GM12878 (cell line): ENCODE measurements at regions not wholly inside any gene's neighbourhood (a gene's known extent, or its start where the extent isn't known, plus 50 kb on each side); places are given as distances from the start of the nearest gene placed in this dataset.

Experiments used
- ATAC-seq: fragments of 200-7000 bp; cut with Tn5 transposase; 3 replicates; pipeline ENCODE4 v1.9.1; 2020; ENCODE audit warnings: mild to moderate bottlenecking, moderate library complexity
- BruUV-seq: library from RNA; stranded (reverse); fragments of 400-500 nt; replicated peaks from 2 replicates; lab custom pipeline; 2021; lab: Mats Ljungman, UMichigan
- CTCF ChIA-PET: fragments of 300-600 bp; sonication (Branson Sonifier 250); formaldehyde crosslinking; extraction: SDS; loops from one replicate; lab custom pipeline; 2021; ENCODE audit warnings: inconsistent platforms; lab: Yijun Ruan, JAX
- POLR2A ChIA-PET: fragments of 350-600 bp; formaldehyde crosslinking; extraction: SDS; loops from one replicate; lab custom pipeline; 2021; ENCODE audit warnings: inconsistent platforms; lab: Charles Lee
- RAD21 ChIA-PET: fragments of 300-600 bp; sonication (Branson Sonifier 250); formaldehyde crosslinking; loops from one replicate; lab custom pipeline; 2023; ENCODE audit warnings: antibody characterized with exemption; ENCODE audit not compliant: unreplicated experiment; lab: Charles Lee
- SMC1A ChIA-PET: fragments of 300-600 bp; sonication (Branson Sonifier 250); formaldehyde crosslinking; loops from one replicate; lab custom pipeline; 2023; ENCODE audit not compliant: unreplicated experiment, uncharacterized antibody; lab: Charles Lee
- DNase-seq: peaks from one replicate; pipeline ENCODE4 v3.0.0-alpha.2; 2011; ENCODE audit warnings: low read depth, low spot score
- FAIRE-seq: peaks from 3 replicates; lab custom pipeline; 2011; peaks lifted over from hg19 to GRCh38; lab: Jason Lieb, UNC
- H2AFZ ChIP-seq: 2 replicates; pipeline ENCODE4 v1.6.0; 2011; ENCODE audit warnings: low read depth, low read length, control low read depth; ENCODE audit not compliant: control insufficient read depth
- H3K27ac ChIP-seq: 2 replicates; pipeline ENCODE4 v1.5.1; 2011; ENCODE audit warnings: control low read depth; ENCODE audit not compliant: control insufficient read depth, insufficient read depth
- H3K27me3 ChIP-seq, 2 experiments: replicated peaks in 1 of 2; 2 replicates each; pipeline versions ENCODE4 v1.6.0 to v1.6.1; 2011; ENCODE audit warnings: low read length in 1 of 2; ENCODE audit not compliant: control insufficient read depth in 2 of 2, insufficient read depth in 2 of 2
- H3K36me3 ChIP-seq, 2 experiments: 2 replicates each; pipeline ENCODE4 v1.5.1; 2011; ENCODE audit warnings: low read length in 1 of 2; ENCODE audit not compliant: control insufficient read depth in 2 of 2, insufficient read depth in 2 of 2
- H3K4me1 ChIP-seq: 2 replicates; pipeline ENCODE4 v1.6.1; 2011; ENCODE audit warnings: mild to moderate bottlenecking, low read length, moderate library complexity, mixed read lengths; ENCODE audit not compliant: control insufficient read depth, insufficient read depth
- H3K4me2 ChIP-seq: 2 replicates; pipeline ENCODE4 v1.6.0; 2011; ENCODE audit warnings: control low read depth; ENCODE audit not compliant: control insufficient read depth, insufficient read depth
- H3K4me3 ChIP-seq: fragments of 200-600 bp; sonication (generic); 2 replicates; pipeline ENCODE4 v1.5.1; 2016
- H3K79me2 ChIP-seq: 2 replicates; pipeline ENCODE4 v1.6.0; 2011; ENCODE audit warnings: low read length; ENCODE audit not compliant: control insufficient read depth, insufficient read depth
- H3K9ac ChIP-seq: 2 replicates; pipeline ENCODE4 v1.8.0; 2011; ENCODE audit warnings: low read length, control low read depth, mixed read lengths; ENCODE audit not compliant: control insufficient read depth, insufficient read depth
- H3K9me3 ChIP-seq: replicated peaks from 3 replicates; pipeline ENCODE4 v1.5.1; 2011; ENCODE audit warnings: mild to moderate bottlenecking, low read length; ENCODE audit not compliant: control insufficient read depth, insufficient read depth
- H4K20me1 ChIP-seq: 2 replicates; pipeline ENCODE4 v1.6.0; 2011; ENCODE audit not compliant: control insufficient read depth, insufficient read depth
- ASH2L ChIP-seq: fragments of 300-600, 200-600 bp; sonication (generic); IDR thresholded peaks from 2 replicates; pipeline ENCODE4 v1.6.1; 2017; ENCODE audit warnings: low read depth, mild to moderate bottlenecking, borderline replicate concordance
- ATF2 ChIP-seq: IDR thresholded peaks from 2 replicates; pipeline ENCODE4 v1.6.1; 2012; ENCODE audit warnings: low read length, inconsistent platforms
- FOS ChIP-seq: IDR thresholded peaks from 3 replicates; pipeline ENCODE4 v1.6.1; 2011; ENCODE audit warnings: borderline replicate concordance; ENCODE audit not compliant: insufficient read length; ENCODE audit errors: extremely low read depth
- GATAD2B ChIP-seq: fragments of 450-650 bp; conservative IDR thresholded peaks from 2 replicates; pipeline ENCODE4 v1.6.1; 2017; ENCODE audit warnings: low read depth, mild to moderate bottlenecking, moderate library complexity
- IRF5 ChIP-seq: fragments of 450-650 bp; IDR thresholded peaks from 2 replicates; pipeline ENCODE4 v1.6.1; 2017; ENCODE audit warnings: borderline replicate concordance
- POLR2AphosphoS2 ChIP-seq: IDR thresholded peaks from 2 replicates; pipeline ENCODE4 v1.6.1; 2011; ENCODE audit warnings: low read depth, mild to moderate bottlenecking, low read length, improper control_type of control experiment, moderate library complexity
- TAF1 ChIP-seq: IDR thresholded peaks from 2 replicates; pipeline ENCODE4 v1.6.1; 2011; ENCODE audit warnings: mild to moderate bottlenecking, low read depth, low read length, borderline replicate concordance
- ZBTB4 ChIP-seq: fragments of 450-650 bp; formaldehyde crosslinking; IDR thresholded peaks from 2 replicates; pipeline ENCODE4 v1.4.0; 2022; ENCODE audit warnings: mild to moderate bottlenecking, moderate library complexity
- ZBTB40 ChIP-seq: fragments of 450-650 bp; IDR thresholded peaks from 2 replicates; pipeline ENCODE4 v1.6.1; 2016; ENCODE audit warnings: mild to moderate bottlenecking, moderate library complexity, borderline replicate concordance
- WGBS: methylation state at CpG from one replicate; pipeline ENCODE4 v1.1.6; 2016; ENCODE audit warnings: low lambda C conversion rate; ENCODE audit not compliant: insufficient replicate concordance, insufficient coverage; ENCODE audit errors: missing lambda C conversion rate; 5-methylcytosine and 5-hydroxymethylcytosine counted together
- in situ Hi-C: fragments of 300-500 bp; cut with MboI; formaldehyde crosslinking; loops from 9 replicates; pipeline ENCODE4 v1.14.3; 2018; ENCODE audit warnings: mixed read lengths
- intact Hi-C: fragments of 100-400 bp; cut with micrococcal nuclease; formaldehyde crosslinking; loops from one replicate; pipeline ENCODE4 v1.14.2; 2022; ENCODE audit not compliant: unreplicated experiment
- TF ChIP-seq, protein P1 (sequence below): IDR thresholded peaks from 2 replicates; pipeline ENCODE4 v1.6.1; 2012; ENCODE audit warnings: mild to moderate bottlenecking, low read depth, low read length

- H3K27me3 ChIP-seq: no peaks in the 10 kb centered on the region
- in situ Hi-C loops: loop anchor here (10.0 to 25.0 kb wide), 4 partner anchors 183 to 1009 kb away; no protein-coding TSS in a partner anchor
- TF ChIP-seq ATF2 (no peak), ZBTB4 (no peak), TAF1 (no peak), ZBTB40 (no peak), GATAD2B (no peak), POLR2AphosphoS2 (no peak), FOS (no peak), ASH2L (no peak), IRF5 (no peak)
- TF ChIP-seq, protein P1, sequence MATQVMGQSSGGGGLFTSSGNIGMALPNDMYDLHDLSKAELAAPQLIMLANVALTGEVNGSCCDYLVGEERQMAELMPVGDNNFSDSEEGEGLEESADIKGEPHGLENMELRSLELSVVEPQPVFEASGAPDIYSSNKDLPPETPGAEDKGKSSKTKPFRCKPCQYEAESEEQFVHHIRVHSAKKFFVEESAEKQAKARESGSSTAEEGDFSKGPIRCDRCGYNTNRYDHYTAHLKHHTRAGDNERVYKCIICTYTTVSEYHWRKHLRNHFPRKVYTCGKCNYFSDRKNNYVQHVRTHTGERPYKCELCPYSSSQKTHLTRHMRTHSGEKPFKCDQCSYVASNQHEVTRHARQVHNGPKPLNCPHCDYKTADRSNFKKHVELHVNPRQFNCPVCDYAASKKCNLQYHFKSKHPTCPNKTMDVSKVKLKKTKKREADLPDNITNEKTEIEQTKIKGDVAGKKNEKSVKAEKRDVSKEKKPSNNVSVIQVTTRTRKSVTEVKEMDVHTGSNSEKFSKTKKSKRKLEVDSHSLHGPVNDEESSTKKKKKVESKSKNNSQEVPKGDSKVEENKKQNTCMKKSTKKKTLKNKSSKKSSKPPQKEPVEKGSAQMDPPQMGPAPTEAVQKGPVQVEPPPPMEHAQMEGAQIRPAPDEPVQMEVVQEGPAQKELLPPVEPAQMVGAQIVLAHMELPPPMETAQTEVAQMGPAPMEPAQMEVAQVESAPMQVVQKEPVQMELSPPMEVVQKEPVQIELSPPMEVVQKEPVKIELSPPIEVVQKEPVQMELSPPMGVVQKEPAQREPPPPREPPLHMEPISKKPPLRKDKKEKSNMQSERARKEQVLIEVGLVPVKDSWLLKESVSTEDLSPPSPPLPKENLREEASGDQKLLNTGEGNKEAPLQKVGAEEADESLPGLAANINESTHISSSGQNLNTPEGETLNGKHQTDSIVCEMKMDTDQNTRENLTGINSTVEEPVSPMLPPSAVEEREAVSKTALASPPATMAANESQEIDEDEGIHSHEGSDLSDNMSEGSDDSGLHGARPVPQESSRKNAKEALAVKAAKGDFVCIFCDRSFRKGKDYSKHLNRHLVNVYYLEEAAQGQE: no peak
These were observed 611.5 kb downstream of the KCNJ18 start for GRCh38 chr17:22303865-22304264.

More at GRCh38 chr17:22303865-22304264, 611.5 kb downstream of the KCNJ18 start:
- no TSS peak for BruUV-seq
- Histone ChIP-seq H3K9me3 (no peaks in the 10 kb centered on the region; the same call in 2 of the 3 replicates), H3K4me3 (no peak overlapping the region), H3K9ac (no peak overlapping the region), H3K36me3 (no peaks in the 10 kb centered on the region), H3K4me1 (no peaks in the 10 kb centered on the region), H2AFZ (no peak overlapping the region), H3K79me2 (no peaks in the 10 kb centered on the region), H4K20me1 (no peaks in the 10 kb centered on the region), H3K27ac (no peak overlapping the region), H3K4me2 (no peak overlapping the region)
- ChIA-PET SMC1A (no interaction called here), POLR2A (no interaction called here), CTCF (no interaction called here), RAD21 (no interaction called here)
- intact Hi-C loops: no loop called here
- no peak for DNase-seq
- 57% methylated on average over 9 of the region's 12 CpGs for WGBS
- FAIRE-seq: no peak
- no peak for ATAC-seq
